ENCODE measurements at regions not wholly inside any gene's neighbourhood (a gene's known extent, or its start where the extent isn't known, plus 50 kb on each side); places are given as distances from the start of the nearest gene placed in this dataset.
A peak's percentile ranks its signal among the peaks of the same experiment; 100 is the strongest.

GRCh38 chr2:234684466-234684865 lies 187.6 kb upstream of the ARL4C start:
- H3K4me3 ChIP-seq (ENCODE audit: low read depth, poor library complexity, severe bottlenecking) = no peak overlapping the region
- intact Hi-C loops (cut with DNase I; ENCODE audit: low total_unique reads) = no loop called here
- no peak for TF ChIP-seq POLR2A (IDR thresholded peaks at IDR 0.05)
- TF ChIP-seq, protein P1, sequence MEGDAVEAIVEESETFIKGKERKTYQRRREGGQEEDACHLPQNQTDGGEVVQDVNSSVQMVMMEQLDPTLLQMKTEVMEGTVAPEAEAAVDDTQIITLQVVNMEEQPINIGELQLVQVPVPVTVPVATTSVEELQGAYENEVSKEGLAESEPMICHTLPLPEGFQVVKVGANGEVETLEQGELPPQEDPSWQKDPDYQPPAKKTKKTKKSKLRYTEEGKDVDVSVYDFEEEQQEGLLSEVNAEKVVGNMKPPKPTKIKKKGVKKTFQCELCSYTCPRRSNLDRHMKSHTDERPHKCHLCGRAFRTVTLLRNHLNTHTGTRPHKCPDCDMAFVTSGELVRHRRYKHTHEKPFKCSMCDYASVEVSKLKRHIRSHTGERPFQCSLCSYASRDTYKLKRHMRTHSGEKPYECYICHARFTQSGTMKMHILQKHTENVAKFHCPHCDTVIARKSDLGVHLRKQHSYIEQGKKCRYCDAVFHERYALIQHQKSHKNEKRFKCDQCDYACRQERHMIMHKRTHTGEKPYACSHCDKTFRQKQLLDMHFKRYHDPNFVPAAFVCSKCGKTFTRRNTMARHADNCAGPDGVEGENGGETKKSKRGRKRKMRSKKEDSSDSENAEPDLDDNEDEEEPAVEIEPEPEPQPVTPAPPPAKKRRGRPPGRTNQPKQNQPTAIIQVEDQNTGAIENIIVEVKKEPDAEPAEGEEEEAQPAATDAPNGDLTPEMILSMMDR (IDR thresholded peaks at IDR 0.05) = no peak
- no peak for DNase-seq (ENCODE audit: low spot score in 2 of 2)
- WGBS, 2 donors = 44 to 57% methylated on average over 1 of the region's 1 CpG

GRCh38 chr2:234683950-234684349 lies 187.1 kb upstream of the ARL4C start:
- WGBS, 2 donors = 78 to 89% methylated on average over 3 of the region's 3 CpGs
- TF ChIP-seq, protein P1 (IDR thresholded peaks at IDR 0.05) = no peak
- no peak for TF ChIP-seq POLR2A (IDR thresholded peaks at IDR 0.05)

DNA sequence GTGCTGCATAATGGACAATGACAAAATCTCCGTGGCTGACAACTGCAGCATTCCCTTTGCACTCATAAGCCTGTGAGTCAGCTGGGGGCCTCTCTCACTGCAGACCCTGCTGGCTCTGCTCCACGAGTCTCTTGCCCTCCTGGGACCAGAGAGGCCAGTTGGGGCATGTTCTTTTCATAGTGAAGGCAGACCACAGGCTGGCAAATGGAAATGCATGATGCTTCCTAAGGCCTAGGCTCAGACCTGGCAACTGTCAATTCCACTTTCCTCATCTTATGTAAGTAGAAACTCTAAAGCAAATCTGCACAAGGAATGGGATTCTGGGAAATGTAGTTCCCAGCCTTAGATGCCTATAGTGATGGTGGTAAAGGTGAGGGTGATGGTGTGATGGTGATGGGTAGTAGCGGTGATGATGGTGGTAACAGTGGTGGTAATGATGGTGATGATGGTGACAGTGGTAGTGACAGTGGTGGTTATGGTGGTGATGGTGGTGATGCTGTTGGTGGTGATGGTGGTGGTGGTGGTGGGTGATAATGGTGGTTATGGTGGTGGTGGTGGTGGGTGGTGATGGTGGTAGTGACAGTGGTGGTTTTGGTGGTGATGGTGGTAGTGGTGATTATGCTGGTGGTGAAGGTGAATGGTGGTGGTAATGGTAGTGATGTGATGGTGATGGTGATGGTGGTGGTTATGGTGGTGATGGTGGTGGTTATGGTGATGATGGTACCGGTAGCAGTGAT lies 185.8 kb upstream of the ARL4C start:
- 75 to 78% methylated on average over 4 of the region's 4 CpGs for WGBS, 2 donors
- no peak for TF ChIP-seq POLR2A (IDR thresholded peaks at IDR 0.05)
- TF ChIP-seq, protein P1 (IDR thresholded peaks at IDR 0.05) = peak in 1 of 3 donors; percentile 11
- H3K4me3 ChIP-seq (ENCODE audit: low read depth, poor library complexity, severe bottlenecking) = no peak overlapping the region
- intact Hi-C loops (cut with DNase I; ENCODE audit: low total_unique reads) = no loop called here
- DNase-seq (ENCODE audit: low spot score in 2 of 2) = no peak

More at GRCh38 chr2:234683950-234684349, 187.1 kb upstream of the ARL4C start:
- H3K4me3 ChIP-seq (ENCODE audit: low read depth, poor library complexity, severe bottlenecking) = no peak overlapping the region
- DNase-seq (ENCODE audit: low spot score in 2 of 2) = no peak
- intact Hi-C loops (cut with DNase I; ENCODE audit: low total_unique reads) = no loop called here

DNA sequence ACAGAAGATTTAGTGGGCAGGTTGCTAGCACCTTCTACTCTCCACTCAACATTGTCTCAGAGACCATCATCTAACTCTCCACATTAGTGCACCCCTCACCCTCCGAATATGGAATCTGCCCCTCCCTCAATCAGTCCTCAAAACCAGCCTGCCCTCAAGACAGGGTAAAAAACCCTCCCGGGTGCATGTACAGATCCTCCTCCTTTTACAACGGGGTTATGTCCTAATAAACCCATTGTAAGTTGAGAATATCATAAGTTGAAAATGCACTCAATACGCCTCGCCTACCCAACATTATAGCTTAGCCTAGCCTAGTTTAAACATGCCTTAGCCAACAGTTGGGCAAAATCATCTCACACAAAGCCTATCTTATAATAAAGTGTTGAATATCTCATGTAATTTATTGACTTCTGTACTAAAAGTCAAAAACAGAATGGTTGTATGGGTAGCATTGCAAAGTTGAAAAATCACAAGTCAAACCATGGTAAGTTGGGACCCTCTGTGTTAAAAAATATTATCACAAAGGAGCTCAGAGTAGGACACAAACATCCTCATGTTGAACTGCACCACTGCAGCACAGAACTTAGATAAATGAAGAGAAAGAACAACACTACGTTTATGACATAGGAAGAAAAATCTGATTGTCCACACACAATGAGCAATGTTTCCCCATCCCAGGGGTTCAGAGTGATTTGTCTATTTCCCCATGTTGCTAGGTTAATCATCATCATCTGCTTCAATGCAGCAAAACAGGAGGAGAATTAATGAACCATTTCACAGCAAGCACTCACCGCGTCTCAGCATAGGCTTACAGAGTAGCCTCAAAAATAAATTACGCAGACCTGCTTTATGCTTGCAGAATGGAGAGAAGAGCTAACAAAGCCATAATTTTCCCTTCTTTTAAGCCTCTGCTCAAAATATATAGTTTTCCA lies 184.1 kb upstream of the ARL4C start:
- intact Hi-C loops (cut with DNase I; ENCODE audit: low total_unique reads) = no loop called here
- TF ChIP-seq, protein P1 (IDR thresholded peaks at IDR 0.05) = no peak
- no peak for TF ChIP-seq POLR2A (IDR thresholded peaks at IDR 0.05)
- 87 to 95% methylated on average over 9 of the region's 9 CpGs for WGBS, 2 donors
- no peak for DNase-seq (ENCODE audit: low spot score in 2 of 2)
- no peak overlapping the region for H3K4me3 ChIP-seq (ENCODE audit: low read depth, poor library complexity, severe bottlenecking)

DNA sequence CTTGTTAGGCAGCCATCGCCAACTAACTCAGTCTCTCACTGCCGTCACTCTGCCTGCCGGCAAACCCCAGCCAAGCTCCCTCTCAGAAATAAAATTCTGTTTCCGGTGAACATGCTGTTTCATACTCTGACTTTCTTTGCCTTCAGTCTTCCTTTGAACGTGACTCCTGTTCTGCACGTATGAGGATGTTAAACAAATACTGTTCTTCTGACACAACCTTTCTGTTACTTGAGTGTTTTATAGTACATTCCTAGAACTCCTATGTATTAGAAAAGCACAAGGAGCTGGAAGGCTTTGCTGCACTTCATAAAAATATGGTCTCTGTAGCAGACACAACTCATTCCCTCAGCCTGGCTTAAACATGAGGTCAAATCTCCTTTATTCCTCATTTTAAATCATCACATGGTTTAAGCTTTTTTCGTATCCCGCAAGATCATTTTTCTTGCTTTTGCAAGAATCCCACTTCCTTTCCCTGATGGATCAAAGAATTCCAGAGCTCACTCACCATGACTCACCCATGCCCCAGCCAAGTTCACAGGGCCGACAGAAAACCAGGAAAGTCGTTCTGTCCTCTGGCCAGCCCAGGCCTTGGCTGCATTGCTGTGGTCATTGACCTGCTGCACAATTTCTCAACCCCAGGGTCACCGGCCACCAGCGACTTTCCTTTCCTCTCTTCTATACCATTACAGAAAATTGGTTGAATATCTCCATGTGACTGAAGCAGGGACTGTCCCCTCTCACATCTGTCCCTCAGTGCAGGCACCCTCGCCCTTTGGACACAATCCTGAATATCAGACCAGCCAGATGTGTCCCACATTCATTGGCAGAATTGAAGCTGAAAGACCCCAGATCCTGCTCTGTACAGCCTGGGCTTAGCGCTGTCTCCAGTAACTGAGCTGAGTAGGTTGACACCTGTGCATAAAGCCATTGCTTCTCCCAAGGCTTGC lies 183.1 kb upstream of the ARL4C start:
- no peak overlapping the region for H3K4me3 ChIP-seq (ENCODE audit: low read depth, poor library complexity, severe bottlenecking)
- WGBS, 2 donors = 49 to 50% methylated on average over 14 of the region's 14 CpGs
- TF ChIP-seq, protein P1 (IDR thresholded peaks at IDR 0.05) = peak in 1 of 3 donors; percentile 72
- TF ChIP-seq POLR2A (IDR thresholded peaks at IDR 0.05) = no peak
- intact Hi-C loops (cut with DNase I; ENCODE audit: low total_unique reads) = no loop called here
- DNase-seq (ENCODE audit: low spot score in 2 of 2) = peak; percentile 61 to 91

Measured in lower leg skin (tissue), 4 donors.